ENCODE measurements at regions not wholly inside any gene's neighbourhood (a gene's known extent, or its start where the extent isn't known, plus 50 kb on each side); places are given as distances from the start of the nearest gene placed in this dataset.
"Not testable (repeated sequence)": the region's sequence is repeated elsewhere in the genome, so short reads cannot be mapped to it uniquely, and the experiment has no call there.

DNA sequence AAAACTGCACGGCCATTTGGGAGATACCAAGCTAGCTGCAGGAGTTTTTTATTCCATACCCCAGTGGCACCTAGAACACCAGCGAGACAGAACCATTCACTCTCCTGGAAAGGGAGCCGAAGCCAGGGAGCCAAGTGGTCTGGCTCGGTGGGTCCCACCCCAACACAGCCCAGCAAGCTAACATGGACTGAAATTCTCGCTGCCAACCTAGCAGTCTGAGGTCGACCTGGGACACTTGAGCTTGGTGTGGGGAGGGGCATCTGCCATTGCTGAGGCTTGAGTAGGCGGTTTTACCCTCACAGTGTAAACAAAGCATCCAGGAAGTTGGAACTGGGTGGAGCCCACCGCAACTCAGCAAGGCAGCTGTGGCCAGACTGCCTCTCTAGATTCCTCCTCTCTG lies 108.9 kb upstream of the CHD1 start:
- DNase-seq, result no peak

DNA sequence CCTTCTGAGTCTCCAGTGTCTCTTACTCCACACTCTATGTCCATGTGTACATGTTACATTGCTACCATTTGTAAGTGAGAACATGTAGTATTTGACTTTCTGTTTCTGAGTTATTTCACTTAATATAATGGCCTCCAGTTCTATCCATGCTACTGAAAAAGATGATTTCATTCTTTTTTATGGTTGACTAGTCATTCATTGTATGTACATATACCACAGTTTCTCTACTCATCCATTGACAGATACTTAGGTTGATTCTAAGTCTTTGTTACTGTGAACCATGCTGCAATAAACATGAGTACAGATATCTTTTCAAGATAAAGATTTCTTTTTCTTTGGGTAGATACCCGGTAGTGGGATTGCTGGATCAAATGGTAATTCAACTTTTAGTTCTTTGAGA lies 107.1 kb upstream of the CHD1 start:
- DNase-seq, result no peak

DNA sequence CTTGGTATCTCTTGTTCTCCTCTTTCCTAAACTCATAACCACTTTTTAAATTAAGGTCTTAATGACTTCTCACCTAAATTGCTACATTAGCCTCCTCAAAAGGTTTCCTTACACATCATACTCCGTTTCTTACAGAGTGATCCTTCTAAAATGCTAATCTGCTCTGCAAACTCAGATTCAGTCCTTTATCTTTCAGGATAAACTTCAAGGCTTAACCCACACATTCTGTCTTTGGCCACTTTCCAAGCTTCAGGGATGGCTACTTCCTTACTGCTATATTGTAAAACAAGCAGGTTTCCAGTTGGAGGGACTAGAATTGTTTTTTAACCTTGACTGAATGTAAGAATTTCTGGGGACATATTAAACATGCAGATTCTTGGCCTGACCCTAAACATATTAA lies 105.5 kb upstream of the CHD1 start:
- peak; percentile 16 for DNase-seq

DNA sequence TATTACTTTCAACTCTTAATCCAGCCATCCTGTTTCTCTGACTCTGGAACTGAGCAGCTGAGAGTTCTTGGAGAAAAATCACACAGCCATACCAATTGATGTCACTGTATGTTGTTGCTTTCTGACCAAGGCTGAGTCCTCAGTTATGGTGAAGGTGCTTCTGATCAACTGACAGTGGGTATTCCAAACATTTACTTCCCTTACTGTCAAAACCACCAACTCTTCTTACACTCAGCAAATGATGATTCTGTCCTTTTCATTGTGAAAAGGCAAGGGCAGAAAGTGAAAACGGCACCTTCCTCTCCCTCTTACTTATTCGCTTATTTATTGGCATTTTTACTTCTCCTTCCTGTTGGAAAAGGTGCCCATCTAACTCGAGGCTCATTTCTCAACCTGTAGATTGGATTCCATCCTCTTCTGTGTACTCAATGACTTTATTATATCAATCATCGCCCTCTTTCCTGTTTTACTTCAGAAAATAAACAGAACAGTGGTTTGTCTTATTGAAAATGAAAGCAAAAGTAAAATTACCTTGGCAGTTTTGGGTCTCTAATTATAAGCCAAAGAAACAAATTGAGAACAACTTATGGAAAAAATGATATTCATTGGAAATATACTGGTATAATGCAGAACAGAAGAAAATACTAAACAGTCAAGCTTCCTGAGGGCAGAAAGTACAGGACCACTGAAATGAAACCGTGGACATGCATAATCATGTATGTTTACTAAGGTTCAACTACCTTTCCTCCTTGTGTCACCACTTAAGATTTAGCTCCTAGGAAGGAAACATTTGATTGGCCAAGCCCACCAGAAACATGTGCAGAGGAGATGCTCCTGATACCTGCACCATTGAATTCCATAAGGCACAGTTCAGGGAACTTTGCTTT lies 104.5 kb upstream of the CHD1 start:
- DNase-seq, result no peak

DNA sequence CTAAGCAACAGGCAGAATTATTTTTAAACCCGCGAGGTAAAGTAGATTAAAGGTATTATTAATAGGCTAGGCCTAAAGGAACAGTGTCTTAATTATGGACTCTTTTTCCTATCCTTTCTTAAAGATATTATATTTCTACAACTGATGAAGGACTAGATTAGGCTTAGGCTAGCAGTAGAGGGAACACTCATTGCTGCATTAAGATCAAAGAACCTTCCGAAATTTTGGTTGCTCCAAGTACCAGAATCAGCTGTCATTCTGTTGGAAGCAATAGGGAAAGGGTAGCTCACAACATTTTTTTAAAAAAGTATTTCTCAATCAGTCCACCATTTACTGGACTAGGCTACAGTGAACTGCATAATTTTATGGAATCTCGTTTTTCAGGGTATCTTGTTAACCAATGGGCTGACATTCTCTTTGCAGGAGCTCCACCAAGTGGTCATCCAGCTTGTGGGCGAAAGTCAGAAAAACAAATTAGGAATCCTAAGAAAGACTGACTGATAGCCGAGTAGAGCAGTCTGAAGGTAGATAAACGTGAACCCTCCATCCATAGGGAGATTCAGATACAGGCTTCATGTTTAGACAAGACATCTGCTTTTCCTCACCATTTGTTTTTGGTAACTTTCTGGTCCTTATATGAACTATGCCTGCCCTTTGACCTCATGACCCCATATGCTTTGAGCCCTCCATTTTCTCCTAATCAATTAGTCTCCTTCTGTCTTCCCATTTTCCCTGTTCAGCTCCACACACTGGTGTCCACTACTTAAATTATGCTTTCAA lies 103.6 kb upstream of the CHD1 start:
- DNase-seq, result peak; percentile 70

DNA sequence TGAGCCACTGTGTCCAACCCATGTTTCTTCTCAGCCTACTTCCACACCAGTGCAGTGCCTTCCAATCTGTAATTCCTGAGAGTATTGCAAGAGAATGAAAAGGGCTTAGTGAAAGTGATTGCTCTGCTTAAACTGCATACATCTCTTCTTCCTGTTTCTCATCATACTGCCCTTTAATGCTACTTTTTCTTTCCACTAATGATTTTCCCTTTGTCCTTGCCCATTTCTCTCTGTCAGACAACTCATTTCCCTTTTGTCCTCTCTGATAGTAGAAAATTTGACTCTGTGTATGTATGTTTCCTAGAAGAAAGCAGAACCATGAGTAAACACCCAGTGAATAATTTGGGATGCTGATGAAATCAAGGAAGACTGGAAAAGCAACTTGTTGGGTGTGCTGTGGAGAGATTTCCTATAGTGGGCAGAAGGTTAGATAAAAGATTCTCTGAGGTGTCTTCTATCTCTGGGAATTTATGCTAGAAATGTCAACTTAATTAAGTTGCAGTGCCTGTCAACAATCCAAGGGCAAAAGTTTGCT lies 102.2 kb upstream of the CHD1 start:
- no peak for DNase-seq

DNA sequence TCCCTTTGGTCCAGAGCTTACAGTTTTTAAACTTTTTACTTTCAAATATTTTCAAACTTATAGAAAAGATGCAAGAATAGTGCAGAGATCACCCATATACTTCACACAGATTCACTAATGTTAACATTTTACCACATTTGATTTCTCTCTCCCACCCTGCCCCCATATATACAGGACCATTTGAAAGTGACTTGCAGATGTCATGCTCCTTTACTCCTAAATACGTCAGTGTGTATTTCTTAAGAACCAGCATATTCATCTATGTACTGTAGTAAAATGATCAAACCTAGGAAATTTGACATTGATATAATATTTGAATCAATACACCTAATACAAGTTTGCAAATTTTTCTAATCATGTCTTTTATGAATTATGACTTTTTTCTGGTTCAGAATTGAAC lies 100.4 kb upstream of the CHD1 start:
- DNase-seq, result no peak

DNA sequence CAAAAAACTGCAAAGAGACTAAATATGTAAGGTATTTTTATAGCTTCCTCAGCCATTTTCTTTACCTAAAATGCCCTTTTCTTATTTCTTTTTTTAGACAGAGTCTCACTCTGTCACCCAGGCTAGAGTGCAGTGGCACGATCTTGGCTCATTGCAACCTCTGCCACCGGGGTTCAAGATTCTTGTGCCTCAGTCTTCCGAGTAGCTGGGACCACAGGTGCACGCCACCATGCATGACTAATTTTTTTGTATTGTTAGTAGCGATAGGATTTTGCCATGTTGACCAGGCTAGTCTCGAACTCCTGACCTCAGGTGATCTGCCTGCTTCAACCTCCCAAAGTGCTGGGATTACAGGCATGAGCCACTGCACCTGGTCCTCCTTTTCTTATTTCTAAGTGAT lies 99.4 kb upstream of the CHD1 start:
- DNase-seq, result not testable (repeated sequence)

DNA sequence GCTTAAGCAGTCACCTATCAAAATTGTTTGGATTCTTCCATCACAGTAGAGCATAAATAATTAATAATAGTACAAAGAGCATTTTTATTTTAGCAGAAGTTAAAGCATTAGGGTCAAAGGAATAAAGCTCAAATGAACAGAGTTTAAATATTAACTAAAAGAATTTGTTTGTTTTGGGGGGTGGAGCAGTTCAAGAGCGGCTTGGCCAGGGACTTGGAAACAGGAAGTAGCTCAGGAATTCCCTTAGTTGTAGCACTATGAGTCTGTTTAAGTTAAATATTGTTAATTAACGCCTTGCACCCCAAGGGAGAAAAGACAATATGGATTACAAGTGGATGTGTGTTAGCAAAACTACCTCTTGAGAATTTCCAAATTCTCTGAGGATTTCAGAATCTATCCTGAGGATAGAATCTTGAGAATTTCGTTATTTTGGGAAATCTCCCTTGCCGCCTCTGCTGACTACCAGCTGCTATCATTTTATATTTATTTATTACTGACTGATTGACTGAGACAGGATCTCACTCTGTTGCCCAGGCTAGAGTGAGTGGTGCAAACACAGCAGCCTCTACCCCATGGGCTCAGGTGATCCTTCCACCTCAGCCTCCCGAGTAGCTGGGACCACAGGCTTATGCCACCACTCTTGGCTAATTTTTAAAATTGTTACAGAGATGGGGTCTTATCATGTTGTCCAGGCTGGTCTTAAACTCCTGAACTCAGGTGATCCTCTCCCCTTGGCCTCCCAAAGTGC lies 96.7 kb upstream of the CHD1 start:
- DNase-seq, result no peak

DNA sequence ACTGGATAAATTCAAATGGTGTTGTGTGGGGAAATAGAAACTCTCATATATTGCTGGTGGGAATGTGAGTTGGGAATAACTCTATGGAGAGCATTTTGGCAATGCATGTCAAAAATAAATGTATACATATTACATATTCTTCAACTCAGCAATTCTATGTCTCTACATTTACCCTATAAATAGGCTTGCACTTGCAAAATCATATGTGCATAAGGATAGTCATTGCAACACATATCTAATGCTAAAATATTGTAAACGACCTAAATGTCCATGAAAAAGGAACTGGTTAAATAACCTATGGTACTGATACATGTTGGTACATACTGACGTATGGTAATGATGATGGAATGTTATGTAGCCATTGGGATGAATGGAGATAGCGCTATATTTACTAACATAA lies 94.5 kb upstream of the CHD1 start:
- DNase-seq, result no peak

DNA sequence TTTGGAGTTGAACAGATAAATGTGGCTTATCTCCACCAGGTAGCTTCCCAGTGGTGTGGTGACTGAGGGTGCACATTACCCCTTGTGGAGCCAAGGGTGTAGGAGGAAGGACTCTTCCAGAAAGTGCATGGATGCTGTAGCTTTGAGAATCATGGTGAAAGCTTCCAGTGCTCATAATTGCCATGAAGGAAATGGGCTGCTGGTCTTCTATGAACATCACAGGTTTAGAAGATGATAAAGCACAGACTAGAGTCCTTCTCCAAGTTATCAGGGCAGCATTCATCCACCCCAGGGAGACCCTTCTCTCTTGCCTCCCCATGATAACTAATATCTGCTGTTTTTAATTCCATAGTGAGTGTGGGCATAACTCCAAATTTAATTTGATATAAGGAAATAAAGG lies 93.4 kb upstream of the CHD1 start:
- DNase-seq, result no peak

DNA sequence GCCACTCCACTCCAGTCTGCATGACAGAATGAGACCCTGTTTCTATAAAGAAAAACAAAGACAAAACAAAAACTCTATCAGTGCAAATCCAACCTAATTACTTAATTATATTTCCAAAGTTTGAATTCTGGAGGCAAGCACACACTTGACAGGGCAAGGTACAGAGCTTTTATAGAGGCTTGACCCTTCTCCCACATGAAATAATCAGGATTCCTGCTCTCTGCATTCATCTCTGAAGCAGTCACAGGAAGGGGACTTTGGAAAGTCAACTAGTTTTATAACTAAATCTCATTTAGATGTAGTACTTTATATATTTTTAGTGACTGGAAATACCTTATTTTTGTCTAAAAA lies 91.9 kb upstream of the CHD1 start:
- no peak for DNase-seq

DNA sequence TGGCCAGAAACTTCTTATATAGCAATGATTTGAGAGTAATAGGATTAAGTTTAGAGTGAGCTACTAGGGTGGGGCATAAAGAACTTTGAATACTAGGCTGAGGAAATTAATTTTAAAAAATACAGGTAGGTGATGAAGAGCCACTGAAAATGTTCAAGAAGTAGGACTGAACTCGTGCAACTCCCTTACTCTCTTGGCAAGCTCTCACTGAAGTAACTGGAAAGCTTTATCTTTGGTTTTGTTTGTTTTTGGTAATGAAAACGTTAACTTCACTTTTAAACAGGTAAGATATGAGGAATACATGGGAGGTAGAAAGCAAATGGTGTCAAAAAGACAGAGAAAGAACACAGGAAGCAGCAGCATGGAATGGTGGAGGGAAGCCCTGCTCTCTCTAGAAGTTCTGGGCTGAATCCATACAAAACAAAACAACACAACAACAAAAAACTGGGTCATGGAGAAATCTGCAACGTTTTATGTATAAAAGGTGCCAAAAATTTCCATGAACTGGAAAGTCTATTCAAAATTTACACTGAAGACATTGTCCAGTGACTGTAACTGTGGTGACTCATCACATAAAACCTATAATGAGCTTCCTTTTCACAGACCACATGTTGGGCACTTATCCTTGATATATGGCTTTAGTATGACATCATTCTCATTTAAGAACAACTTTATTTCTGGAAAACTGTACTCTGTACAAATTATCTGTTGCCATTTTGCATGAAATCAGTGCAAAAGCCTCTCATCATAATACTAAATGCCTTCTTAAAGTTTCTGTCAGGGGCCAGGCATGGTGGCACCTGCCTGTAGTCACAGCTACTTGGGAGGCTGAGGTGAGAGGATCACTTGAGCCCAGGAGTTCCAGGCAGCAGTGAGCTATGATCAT lies 91.2 kb upstream of the CHD1 start:
- DNase-seq, result peak; percentile 91

DNA sequence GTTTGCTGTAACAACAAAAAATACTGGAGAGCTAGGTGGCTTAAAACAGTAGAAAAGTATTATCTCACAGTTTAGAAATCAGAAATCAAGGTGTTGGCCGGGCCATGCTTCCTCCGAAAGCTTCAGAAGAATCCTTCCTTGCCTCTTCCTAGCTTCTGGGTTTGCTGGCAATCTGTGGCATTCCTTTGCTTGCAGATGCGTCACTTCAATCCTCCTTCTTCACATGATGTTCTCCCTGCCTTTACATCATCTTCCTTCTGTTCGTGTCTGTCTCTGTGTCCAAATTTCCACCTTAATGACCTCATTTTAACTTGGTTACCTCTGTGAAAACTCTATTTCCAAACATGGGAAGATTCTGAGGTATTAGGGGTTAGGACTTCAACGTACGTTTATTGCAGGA lies 90.4 kb upstream of the CHD1 start:
- DNase-seq, result no peak

DNA sequence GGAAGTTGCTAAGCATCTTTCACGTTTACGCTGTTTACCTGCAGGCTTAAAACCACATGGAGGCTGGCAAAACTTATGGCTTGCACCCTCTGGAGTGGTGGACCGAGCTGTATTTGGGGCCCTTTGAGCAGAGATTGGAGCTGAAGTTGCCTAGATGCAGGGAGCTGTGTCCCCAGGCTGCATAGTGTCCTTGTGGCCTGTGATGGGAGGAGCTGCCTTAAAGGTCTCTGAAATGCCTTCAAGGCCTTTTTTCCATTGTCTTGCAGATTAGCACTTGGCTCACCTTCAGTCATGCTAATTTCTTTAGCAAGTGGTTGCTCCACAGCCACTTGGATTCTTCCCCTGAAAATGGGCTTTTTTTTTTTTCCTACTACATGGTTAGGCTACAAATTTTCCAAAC lies 81.5 kb upstream of the CHD1 start:
- DNase-seq, result no peak

DNA sequence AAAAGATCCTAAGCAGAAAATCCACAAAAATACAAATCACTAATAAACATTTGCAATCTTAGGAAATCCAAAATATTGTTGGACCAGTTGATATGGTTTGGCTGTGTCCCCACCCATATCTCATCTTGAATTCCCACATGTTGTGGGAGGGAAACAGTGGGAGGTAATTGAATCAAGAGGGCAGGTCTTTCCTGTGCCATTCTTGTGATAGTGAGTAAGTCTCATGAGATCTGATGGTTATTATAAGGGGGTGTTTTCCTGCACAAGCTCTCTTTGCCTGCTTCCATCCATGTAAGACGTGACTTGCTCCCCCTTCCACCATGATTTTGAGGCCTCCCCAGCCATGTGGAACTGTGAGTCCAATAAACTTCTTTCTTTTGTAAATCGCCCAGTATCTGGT lies 79.2 kb upstream of the CHD1 start:
- not testable (repeated sequence) for DNase-seq

DNA sequence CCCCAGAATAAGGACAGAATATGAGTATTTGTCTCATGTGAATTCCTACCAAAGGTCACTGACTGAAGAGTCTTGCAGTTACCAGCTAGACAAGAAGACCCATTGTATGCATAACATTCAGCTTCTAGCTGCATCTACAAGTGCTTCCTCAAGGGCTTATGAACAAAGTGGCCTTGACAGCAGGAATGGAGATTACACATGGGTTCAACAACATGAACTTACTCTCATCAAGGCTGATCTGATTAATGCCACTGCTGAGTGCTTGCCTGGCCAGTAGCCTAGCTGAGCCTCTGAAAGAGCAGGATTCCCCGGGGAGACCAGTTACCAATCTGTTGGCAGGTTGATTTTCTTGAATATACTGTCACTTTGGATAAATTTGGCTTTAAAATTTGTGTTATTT lies 76.7 kb upstream of the CHD1 start:
- no peak for DNase-seq

DNA sequence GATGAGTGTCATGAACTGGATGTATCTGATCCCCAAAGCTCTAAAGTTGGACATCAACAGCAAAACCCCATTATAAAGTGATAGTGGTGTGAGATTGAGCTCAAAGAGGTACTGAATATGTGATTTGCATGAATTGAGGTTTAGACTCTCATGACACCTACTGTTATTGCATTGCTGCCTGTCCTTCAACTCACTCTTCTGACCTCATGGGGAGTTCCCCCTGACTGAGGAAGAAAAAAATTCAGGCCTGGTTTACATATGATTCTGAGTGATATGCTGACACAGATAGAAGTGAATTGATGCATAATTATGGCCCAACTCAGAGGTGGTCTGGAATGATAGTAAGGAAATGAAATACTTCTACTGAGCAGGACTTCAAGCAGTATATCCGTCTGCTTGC lies 76.2 kb upstream of the CHD1 start:
- DNase-seq, result no peak

DNA sequence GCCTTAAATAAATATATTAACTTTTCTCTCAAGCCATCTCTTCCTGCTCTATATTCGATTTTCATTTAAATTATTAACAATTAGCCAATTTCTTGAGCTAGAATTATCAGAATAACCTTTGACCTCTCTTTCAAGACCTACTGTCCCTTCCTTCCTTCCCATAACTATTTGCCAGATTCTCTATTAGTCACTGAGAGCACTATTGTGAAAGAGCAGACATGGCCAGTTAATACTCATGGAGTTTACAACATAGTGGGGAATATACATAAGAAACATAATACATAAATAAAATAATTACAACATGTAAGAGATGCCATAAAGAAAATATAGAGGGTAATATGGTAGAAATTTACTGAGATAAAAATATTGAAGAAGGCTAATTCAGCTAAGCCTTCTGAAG lies 72.1 kb upstream of the CHD1 start:
- DNase-seq, result no peak

DNA sequence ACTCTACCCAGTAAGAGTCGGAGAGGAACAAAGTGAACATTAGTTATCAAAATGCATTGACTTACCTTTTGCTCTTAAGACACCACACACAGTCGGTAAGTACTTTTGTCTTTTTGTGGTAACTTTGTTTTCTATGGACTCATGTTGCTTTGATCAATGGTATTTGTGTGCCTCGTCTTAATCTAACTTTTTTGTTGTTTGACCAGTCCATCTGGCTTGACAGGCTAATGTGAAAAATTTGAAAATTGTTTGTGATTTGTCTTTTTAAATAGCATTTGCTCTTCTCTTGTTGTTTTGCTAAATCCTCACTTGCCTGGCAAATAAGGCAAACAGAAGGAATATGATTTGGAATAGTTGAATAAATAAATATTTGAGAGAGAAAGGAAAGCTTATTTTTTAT lies 71.4 kb upstream of the CHD1 start:
- DNase-seq, result no peak

DNA sequence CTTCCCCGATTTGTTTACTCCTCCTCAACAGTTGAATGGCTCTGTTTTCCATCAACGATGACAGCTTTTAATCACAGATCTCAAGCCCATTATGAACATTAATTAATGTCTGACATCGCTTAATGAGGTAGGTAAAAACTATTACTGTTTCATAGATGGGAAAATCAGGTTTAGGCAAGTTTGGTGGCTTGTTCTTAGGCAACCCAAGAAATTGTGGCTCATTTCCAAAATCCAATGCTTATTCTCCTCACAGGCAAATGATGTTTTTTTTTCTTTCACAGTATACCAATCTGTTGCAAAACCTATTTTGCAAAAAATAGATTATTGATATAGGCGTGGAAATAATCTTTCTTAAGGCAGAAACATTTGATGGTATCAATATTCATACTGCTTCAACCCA lies 70.8 kb upstream of the CHD1 start:
- DNase-seq, result no peak

DNA sequence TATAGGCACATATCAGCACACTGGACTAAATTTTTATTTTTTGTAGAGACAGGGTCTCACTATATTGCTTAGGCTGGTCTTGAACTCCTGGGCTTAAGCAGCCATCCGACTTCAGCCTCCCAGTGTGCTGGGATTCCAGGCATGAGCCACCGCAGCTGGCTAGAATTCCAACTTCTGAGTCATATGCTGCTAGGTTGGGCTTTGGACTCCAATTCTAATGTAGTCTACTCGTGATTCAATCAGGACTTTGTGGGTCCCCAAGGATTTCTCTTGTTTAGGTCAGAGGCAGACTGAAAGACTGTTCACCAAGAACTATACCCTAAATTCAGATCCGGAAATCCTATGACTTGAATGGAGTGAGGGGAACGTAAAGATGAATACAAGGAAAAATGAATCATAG lies 68.2 kb upstream of the CHD1 start:
- DNase-seq, result peak; percentile 93

DNA sequence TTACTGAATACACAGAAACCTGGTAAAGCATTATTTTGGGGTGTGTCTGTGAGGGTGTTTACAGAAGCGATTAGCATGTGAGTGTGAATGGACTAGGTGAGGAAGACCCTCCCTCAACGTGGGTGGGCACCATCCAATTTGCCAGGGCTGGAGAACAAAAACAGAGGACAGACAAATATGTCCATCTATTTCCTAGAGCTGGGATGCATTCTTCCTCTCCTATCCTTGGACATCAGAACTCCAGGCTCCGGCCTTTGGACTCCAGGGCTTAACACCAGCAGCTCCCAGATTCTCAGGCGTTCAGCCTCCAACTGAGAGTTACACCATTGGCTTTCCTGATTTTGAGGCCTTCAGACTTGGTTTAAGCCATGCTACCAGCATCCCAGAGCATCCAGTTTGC lies 65.8 kb upstream of the CHD1 start:
- no peak for DNase-seq
